Left colon (tissue), 2 donors: ENCODE measurements at regions not wholly inside any gene's neighbourhood (a gene's known extent, or its start where the extent isn't known, plus 50 kb on each side); places are given as distances from the start of the nearest gene placed in this dataset.

Experiments
- ATAC-seq: fragments of 200-7000 bp; cut with Tn5 transposase; one replicate; pipeline ENCODE4 v1.9.1; 2020; ENCODE audit warnings: mild to moderate bottlenecking, moderate library complexity
- DNase-seq, 2 donors: peaks; one replicate each; pipeline ENCODE4 v3.0.0-alpha.2; 2020
- intact Hi-C, 2 donors: fragments of 100-400 bp; cut with DNase I in 1 of 2; cut with micrococcal nuclease in 1 of 2; formaldehyde crosslinking; loops; one replicate each; pipeline versions ENCODE4 v1.11.2 to v1.14.0; 2022; cut with DNase I, micrococcal nuclease
- donor health status: DM: no; HTN: no; CAD: no.
- donor health status: DM: yes; HTN: yes; CAD: no.

DNA sequence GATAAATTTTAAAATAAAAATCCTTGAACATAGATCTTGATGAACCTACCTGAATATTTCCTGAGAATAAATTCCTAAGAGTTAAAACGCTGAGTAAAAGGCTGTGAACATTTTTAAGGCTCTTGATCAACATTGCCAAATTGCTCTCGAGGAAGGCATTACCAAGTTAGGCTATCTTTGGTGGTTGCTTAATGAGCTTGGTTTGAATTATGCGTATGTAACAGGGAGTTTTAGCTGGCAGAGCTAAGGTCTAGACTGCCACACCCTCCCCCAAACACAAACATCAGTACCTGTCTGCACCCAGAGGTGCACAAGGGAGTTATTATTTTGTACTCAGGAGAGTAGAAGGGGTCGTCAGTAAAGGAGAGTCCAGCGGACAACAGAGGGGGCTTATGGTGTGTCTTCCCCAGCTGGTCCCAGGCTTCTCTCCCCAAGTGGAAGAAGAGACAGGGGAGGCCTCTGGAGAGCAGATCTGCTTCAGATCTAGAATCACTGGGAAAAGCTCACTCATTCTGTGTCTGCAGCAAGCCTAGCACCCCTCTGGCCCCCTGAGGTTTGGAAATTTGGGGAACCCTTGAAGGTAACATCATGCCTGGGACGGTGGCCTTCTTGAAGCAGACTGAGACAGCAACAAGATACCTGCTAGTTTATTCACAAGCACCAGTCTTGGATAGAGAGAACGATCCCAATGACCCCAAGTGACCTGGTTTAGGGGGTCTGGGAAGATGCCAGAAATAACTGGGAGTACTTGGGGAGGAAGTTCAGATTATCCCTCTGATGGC is 197.2 kb upstream of the ID2 start:
- intact Hi-C loops: no loop called here
- DNase-seq (no peak), ATAC-seq (peak; percentile 36)

- ATAC-seq: no peak
- intact Hi-C loops: no loop called here
Observed at GRCh38 chr2:8485736-8486135, 196.1 kb upstream of the ID2 start.

GRCh38 chr2:8486141-8486540 is 195.7 kb upstream of the ID2 start:
- ATAC-seq: no peak
- no peak for DNase-seq
- intact Hi-C loops: no loop called here

More at GRCh38 chr2:8485736-8486135, 196.1 kb upstream of the ID2 start:
- DNase-seq: no peak

- intact Hi-C loops: no loop called here
- no peak for DNase-seq
- no peak for ATAC-seq
Observed at GRCh38 chr2:8487461-8487932, 194.4 kb upstream of the ID2 start.

DNA sequence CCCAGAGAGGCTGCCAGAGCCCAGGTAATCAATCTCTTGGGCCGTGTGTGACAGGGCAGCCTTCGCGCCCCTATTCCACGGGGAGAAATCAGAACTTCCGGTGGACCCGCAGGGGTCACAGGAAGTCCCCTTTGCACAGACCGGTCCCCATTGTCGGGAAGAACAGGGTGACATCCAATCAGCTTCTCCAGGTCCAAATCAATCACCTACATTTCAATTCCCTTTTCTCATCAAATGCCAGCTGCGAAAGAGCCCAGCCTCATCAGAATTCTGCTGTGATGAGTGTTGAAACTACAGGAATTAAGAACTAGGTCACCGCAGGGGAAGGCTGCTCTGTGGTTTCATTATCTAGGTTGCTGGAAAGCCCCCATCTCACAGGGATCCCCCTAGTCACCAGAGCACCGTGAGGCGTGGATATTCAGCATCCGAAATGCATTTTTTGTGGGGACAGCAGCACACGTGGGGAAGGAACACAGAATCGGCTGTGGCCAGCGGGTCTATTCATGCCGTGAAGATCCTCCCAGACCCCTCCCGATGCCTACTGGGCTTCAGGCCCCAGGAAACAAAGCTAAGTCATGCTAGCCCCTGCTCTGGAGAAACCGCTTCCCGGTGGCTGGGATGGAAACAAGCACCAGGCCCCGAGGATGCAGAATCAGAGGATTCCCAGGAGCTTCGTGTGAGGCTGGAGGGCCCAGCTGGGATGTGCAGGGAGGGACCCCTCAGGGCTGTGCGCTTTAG is 193.7 kb upstream of the ID2 start:
- ATAC-seq: no peak
- intact Hi-C loops: no loop called here
- no peak for DNase-seq

GRCh38 chr2:8489221-8489620 is 192.6 kb upstream of the ID2 start:
- no peak for DNase-seq
- no peak for ATAC-seq
- intact Hi-C loops: no loop called here

GRCh38 chr2:8489751-8490150 is 192.1 kb upstream of the ID2 start:
- ATAC-seq (no peak), DNase-seq (no peak)
- intact Hi-C loops: no loop called here

DNA sequence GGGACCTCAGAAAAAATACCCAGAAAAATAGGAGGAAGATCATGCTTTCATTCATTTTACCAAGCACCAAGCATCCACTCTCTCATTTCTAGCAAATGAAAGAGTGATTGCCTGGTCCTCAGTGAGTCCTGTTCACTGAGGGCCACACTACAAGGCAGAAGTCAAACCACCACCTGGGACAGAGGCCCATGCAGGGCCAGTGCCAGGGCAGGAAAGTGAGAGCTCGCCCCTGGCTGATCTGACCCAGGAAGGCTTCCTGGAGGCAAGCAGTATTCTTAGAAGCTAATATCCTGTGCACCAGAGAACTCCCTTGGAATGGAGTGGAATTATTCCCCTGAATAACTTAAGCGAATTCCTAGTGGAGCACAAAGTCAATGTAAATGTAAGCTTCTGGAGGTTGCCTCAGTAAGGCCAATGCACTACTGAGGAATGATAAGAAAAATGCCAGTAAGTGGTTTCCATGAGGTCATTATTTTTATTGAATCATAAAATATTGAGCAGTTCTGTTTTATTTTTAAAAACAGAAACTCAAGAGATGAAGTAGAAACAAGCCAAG is 191.6 kb upstream of the ID2 start:
- intact Hi-C loops: no loop called here
- no peak for DNase-seq
- ATAC-seq: no peak

DNA sequence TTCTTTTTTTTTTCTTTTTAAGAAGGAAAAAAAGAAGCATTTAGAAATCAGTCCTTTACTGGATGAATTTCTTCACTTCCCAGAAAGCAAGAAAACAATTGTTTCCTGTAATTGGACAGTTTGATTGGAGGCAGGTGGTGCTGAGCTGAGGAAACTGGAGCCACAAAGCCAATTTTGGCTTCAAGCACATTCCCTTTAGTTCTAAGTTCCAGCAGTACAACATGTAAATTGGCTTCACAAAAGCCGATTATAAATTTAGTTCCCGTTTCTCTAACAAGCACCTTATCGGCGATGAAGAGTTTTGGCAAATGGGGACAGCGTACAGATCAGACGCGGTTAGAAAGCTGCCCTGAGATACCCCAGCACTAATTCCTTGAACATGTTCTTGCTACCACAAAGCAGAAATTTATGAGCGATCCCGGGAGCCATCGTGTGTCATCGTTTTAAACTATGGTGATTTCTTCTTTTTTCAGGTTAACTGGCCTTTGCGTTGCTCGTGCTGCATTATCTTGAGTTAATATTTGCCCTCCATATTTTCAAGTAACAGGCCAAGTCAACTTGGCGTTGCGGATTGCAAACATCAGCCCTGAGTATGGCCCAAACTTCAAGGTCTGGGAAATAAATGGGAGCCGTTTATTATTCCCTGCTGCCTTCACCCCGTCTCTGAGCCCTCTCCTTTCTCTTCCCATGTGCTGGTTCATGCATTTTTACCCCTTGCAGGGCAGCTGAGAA is 190.4 kb upstream of the ID2 start:
- intact Hi-C loops: no loop called here
- no peak for ATAC-seq
- DNase-seq: peak in 1 of 2 donors; percentile 3

- ATAC-seq (no peak), DNase-seq (peak in 1 of 2 donors; percentile 33)
- intact Hi-C loops: no loop called here
Observed at GRCh38 chr2:8494151-8494550, 187.7 kb upstream of the ID2 start.

- peak; percentile 74 to 81 for DNase-seq
- intact Hi-C loops: no loop called here
- peak; percentile 53 for ATAC-seq
Observed at GRCh38 chr2:8494589-8494988, 187.3 kb upstream of the ID2 start.

DNA sequence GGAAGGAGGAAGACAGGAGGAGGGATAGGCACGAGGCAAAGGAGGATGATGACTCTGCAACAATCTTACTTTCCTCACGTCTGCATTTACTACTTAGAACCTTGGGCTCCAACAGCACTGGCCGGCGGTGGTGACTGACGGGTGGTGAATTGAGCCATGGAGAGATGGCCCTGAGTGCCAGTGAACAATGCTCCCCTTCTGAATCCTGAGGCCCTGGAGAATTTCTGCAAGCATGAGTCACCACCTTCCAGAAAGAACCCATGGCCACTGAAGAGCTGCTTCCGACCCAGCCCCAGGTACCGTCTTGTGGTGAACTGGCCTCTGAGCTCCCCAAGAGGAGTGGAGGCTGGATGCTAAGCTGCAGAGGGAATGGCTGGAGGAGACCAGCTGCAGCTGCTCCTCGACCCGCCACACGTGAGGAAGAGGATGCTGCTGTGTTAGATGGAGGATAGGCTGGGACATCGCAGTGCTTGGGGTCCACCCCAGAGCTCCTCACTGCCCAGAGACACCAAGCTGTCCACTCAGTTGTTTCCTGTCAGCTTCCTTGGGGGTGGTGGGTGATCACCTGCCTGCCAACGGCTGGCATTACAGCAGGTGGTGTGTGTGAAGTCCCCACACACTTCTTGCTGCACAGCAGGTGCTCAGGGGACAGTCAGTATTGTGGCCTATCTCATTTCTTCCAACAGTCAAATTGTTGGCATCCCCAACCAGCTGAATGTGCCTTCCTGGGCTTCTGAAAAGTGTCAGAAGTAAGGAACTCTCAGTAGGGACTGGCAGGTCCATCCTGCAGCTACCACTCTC is 186.5 kb upstream of the ID2 start:
- DNase-seq (peak in 1 of 2 donors; percentile 25), ATAC-seq (no peak)
- intact Hi-C loops: no loop called here

- peak; percentile 30 to 33 for DNase-seq
- intact Hi-C loops: no loop called here
- peak; percentile 29 for ATAC-seq
Observed at GRCh38 chr2:8496079-8496478, 185.8 kb upstream of the ID2 start.

GRCh38 chr2:8496617-8497016 is 185.2 kb upstream of the ID2 start:
- intact Hi-C loops: no loop called here
- ATAC-seq: peak; percentile 48
- peak; percentile 33 to 54 for DNase-seq

DNA sequence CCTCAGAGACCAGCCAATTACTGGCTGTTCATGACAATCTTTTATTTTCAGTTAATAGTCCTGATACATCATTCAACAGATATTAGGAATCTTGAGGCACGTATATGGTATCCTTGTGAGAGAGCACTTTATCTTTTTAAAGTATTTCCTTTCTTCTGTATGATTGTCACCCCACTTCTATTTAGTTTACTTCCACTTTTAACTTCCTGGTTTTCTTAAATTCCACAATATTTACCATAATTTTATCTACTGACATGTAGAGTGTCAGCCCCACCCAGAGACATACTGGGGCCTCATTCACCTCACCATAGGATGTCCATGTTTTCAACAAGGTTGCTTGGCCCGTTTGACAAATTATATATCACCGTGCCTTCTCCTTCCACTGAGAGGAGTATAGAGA is 182.9 kb upstream of the ID2 start:
- DNase-seq (peak in 1 of 2 donors; percentile 1), ATAC-seq (no peak)
- intact Hi-C loops: no loop called here

- peak in 1 of 2 donors; percentile 39 for DNase-seq
- peak; percentile 58 for ATAC-seq
Observed at GRCh38 chr2:8500124-8501054, 181.5 kb upstream of the ID2 start.

DNA sequence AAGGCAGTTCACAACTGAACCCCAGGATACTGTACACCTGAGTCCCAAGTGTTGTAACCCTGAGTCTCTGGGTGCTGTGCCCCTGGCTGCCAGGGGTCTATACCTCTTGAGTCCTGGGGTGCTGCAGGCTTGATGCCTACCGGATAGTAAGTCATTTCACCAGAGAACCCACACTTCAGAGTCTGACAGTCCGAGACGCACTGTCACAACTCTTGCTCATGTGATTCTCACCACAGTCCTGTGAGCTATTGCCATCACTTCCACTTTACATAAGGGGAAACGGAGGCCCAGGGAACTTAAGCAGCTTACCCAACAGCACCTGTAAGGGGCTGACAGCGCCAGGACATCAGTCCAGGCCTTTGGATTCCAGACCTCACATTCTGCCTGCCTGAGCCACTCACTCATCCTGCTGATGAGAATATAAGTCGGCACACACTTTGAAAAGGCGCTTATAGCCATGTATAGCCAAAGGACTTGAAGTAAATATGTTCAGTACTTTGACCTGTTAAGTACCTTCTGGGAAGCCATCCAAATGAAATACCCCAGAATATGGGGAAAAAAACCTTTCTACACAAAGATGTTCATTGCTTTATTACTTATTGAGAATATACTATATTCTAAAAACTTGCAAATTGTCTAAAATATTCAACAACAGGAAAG is 180.7 kb upstream of the ID2 start:
- intact Hi-C loops: no loop called here
- ATAC-seq (peak; percentile 39), DNase-seq (peak in 1 of 2 donors; percentile 23)

More at GRCh38 chr2:8500124-8501054, 181.5 kb upstream of the ID2 start:
- intact Hi-C loops: no loop called here
